Esophagus squamous epithelium (tissue), 5 donors: ENCODE measurements at regions not wholly inside any gene's neighbourhood (a gene's known extent, or its start where the extent isn't known, plus 50 kb on each side); places are given as distances from the start of the nearest gene placed in this dataset.

Experiments used
- DNase-seq: peaks from one replicate; lab custom pipeline; 2025; lab: John Stamatoyannopoulos, UW
- H3K27ac ChIP-seq, 4 donors: fragments of 200-600 bp; sonication (generic); one replicate each; pipeline ENCODE4 v1.5.1; 2016 to 2019; ENCODE audit warnings: mild to moderate bottlenecking in 1 of 4
- H3K27me3 ChIP-seq, 4 donors: fragments of 200-600 bp; sonication (generic); 1 replicate in 3 of 4; 2 replicates in 1 of 4; pipeline versions ENCODE4 v1.5.1 to v1.6.0; 2017 to 2021; ENCODE audit warnings: antibody characterized with exemption in 1 of 4
- H3K36me3 ChIP-seq, 3 donors: fragments of 200-600 bp; sonication (generic); one replicate each; pipeline ENCODE4 v1.5.1; 2016 to 2019
- H3K4me1 ChIP-seq, 3 donors: fragments of 200-600 bp; sonication (generic); one replicate each; pipeline ENCODE4 v1.5.1; 2017 to 2019
- H3K4me3 ChIP-seq, 4 donors: fragments of 200-600 bp; sonication (generic); 1 replicate in 3 of 4; 2 replicates in 1 of 4; pipeline ENCODE4 v1.5.1; 2016 to 2019; ENCODE audit warnings: mild to moderate bottlenecking in 2 of 4, moderate library complexity in 1 of 4
- H3K9me3 ChIP-seq, 3 donors: fragments of 200-600 bp; sonication (generic); one replicate each; pipeline ENCODE4 v1.5.1; 2016 to 2019
- CTCF ChIP-seq, 6 experiments: fragments of 450-650 bp in 4 of 6; fragments of 200-600 bp in 2 of 6; sonication (generic) in 2 of 6; IDR thresholded peaks; one replicate each; pipeline ENCODE4 v1.5.1; 2016 to 2019; ENCODE audit warnings: antibody characterized with exemption in 6 of 6, mild to moderate bottlenecking in 4 of 6, moderate library complexity in 4 of 6
- POLR2A ChIP-seq, 4 donors: fragments of 450-650 bp; IDR thresholded peaks; one replicate each; pipeline ENCODE4 v1.6.1; 2017; ENCODE audit warnings: antibody characterized with exemption in 4 of 4, mild to moderate bottlenecking in 4 of 4, moderate library complexity in 3 of 4
- WGBS, 2 donors: methylation state at CpG; one replicate each; pipeline ENCODE4 v1.1.5; 2018; 5-methylcytosine and 5-hydroxymethylcytosine counted together
- intact Hi-C: fragments of 100-400 bp; cut with DNase I; formaldehyde crosslinking; loops from one replicate; pipeline ENCODE4 v1.15.0; 2022
- donor health status: DM: yes; HTN: yes; CAD: no.

GRCh38 chr3:16800361-16800760 is 84.4 kb upstream of the PLCL2 start:
- no peak overlapping the region for H3K27ac ChIP-seq
- no peak for DNase-seq
- intact Hi-C loops = no loop called here
- H3K36me3 ChIP-seq = no peaks in the 10 kb centered on the region
- H3K9me3 ChIP-seq = no peaks in the 10 kb centered on the region
- WGBS, 2 donors = 38 to 47% methylated on average over 3 of the region's 3 CpGs
- H3K27me3 ChIP-seq = no peaks in the 10 kb centered on the region
- H3K4me3 ChIP-seq = no peak overlapping the region
- no peaks in the 10 kb centered on the region for H3K4me1 ChIP-seq
- TF ChIP-seq POLR2A (IDR thresholded peaks at IDR 0.05) (no peak), CTCF (IDR thresholded peaks at IDR 0.05) (no peak)

GRCh38 chr3:16801223-16801622 is 83.5 kb upstream of the PLCL2 start:
- DNase-seq = no peak

GRCh38 chr3:16801698-16802097 is 83.1 kb upstream of the PLCL2 start:
- Histone ChIP-seq H3K27me3 (no peaks in the 10 kb centered on the region), H3K36me3 (no peaks in the 10 kb centered on the region), H3K4me3 (no peak overlapping the region), H3K4me1 (no peaks in the 10 kb centered on the region), H3K27ac (no peak overlapping the region), H3K9me3 (no peaks in the 10 kb centered on the region)
- TF ChIP-seq CTCF (IDR thresholded peaks at IDR 0.05) (no peak), POLR2A (IDR thresholded peaks at IDR 0.05) (no peak)
- DNase-seq = no peak
- 42 to 63% methylated on average over 5 of the region's 5 CpGs for WGBS, 2 donors
- intact Hi-C loops = no loop called here

More at GRCh38 chr3:16801223-16801622, 83.5 kb upstream of the PLCL2 start:
- no peak overlapping the region for H3K4me3 ChIP-seq
- no peak for TF ChIP-seq POLR2A (IDR thresholded peaks at IDR 0.05)
- TF ChIP-seq CTCF (IDR thresholded peaks at IDR 0.05) = no peak
- no peaks in the 10 kb centered on the region for H3K27me3 ChIP-seq
- H3K9me3 ChIP-seq = no peaks in the 10 kb centered on the region
- H3K4me1 ChIP-seq = no peaks in the 10 kb centered on the region
- H3K27ac ChIP-seq = no peak overlapping the region
- H3K36me3 ChIP-seq = no peaks in the 10 kb centered on the region
- intact Hi-C loops = no loop called here
- 0 to 3% methylated on average over 1 of the region's 1 CpG for WGBS, 2 donors

GRCh38 chr3:16802389-16802788 is 82.4 kb upstream of the PLCL2 start:
- no peak for DNase-seq
- H3K36me3 ChIP-seq = no peaks in the 10 kb centered on the region
- no peaks in the 10 kb centered on the region for H3K4me1 ChIP-seq
- no peaks in the 10 kb centered on the region for H3K27me3 ChIP-seq
- no peaks in the 10 kb centered on the region for H3K9me3 ChIP-seq
- intact Hi-C loops = no loop called here
- TF ChIP-seq CTCF (IDR thresholded peaks at IDR 0.05) (no peak), POLR2A (IDR thresholded peaks at IDR 0.05) (no peak)
- H3K4me3 ChIP-seq = no peak overlapping the region
- no peak overlapping the region for H3K27ac ChIP-seq
- 46 to 55% methylated on average over 3 of the region's 3 CpGs for WGBS, 2 donors

GRCh38 chr3:16803019-16803418 is 81.7 kb upstream of the PLCL2 start:
- Histone ChIP-seq H3K4me3 (no peak overlapping the region), H3K36me3 (no peaks in the 10 kb centered on the region), H3K9me3 (no peaks in the 10 kb centered on the region), H3K27me3 (no peaks in the 10 kb centered on the region), H3K4me1 (no peaks in the 10 kb centered on the region), H3K27ac (no peak overlapping the region)
- WGBS, 2 donors = 87 to 89% methylated on average over 4 of the region's 4 CpGs
- TF ChIP-seq CTCF (IDR thresholded peaks at IDR 0.05) = no peak
- DNase-seq = no peak
- intact Hi-C loops = no loop called here
